Astrocyte (in vitro differentiated cells and primary cell): ENCODE measurements at regions not wholly inside any gene's neighbourhood (a gene's known extent, or its start where the extent isn't known, plus 50 kb on each side); places are given as distances from the start of the nearest gene placed in this dataset.

Source experiments
- DNase-seq: peaks from one replicate; pipeline ENCODE4 v3.0.0-alpha.2; 2010; ENCODE audit warnings: low read depth
- FAIRE-seq: peaks from 2 replicates; lab custom pipeline; 2011; peaks lifted over from hg19 to GRCh38; lab: Jason Lieb, UNC
- H2AFZ ChIP-seq: 2 replicates; pipeline ENCODE4 v1.6.0; 2012; ENCODE audit warnings: low read depth, low read length, inconsistent platforms
- H3K27ac ChIP-seq: 2 replicates; pipeline ENCODE4 v1.5.1; 2011; ENCODE audit warnings: low read depth, low read length, inconsistent platforms
- H3K27me3 ChIP-seq: 2 replicates; pipeline ENCODE4 v1.6.0; 2011; ENCODE audit warnings: low read length, inconsistent platforms; ENCODE audit not compliant: insufficient read depth
- H3K36me3 ChIP-seq: 2 replicates; pipeline ENCODE4 v1.5.1; 2011; ENCODE audit warnings: low read length, inconsistent platforms; ENCODE audit not compliant: insufficient read depth
- H3K4me1 ChIP-seq: 2 replicates; pipeline ENCODE4 v1.5.1; 2011; ENCODE audit warnings: low read length, inconsistent platforms; ENCODE audit not compliant: insufficient read depth
- H3K4me2 ChIP-seq: 2 replicates; pipeline ENCODE4 v1.6.0; 2012; ENCODE audit warnings: low read length, inconsistent platforms
- H3K4me3 ChIP-seq: 2 replicates; pipeline ENCODE4 v1.5.1; 2011; ENCODE audit warnings: low read depth, mild to moderate bottlenecking, low read length, inconsistent platforms; ENCODE audit not compliant: insufficient read depth
- H3K79me2 ChIP-seq: 2 replicates; pipeline ENCODE4 v1.6.0; 2012; ENCODE audit warnings: mild to moderate bottlenecking, low read length, inconsistent platforms; ENCODE audit not compliant: insufficient read depth
- H3K9ac ChIP-seq: 2 replicates; pipeline ENCODE4 v1.6.0; 2012; ENCODE audit warnings: mild to moderate bottlenecking, low read length, inconsistent platforms
- H3K9me3 ChIP-seq: 2 replicates; pipeline ENCODE4 v1.5.1; 2012; ENCODE audit warnings: low read depth, mild to moderate bottlenecking, low read length, inconsistent platforms; ENCODE audit not compliant: insufficient read depth
- H4K20me1 ChIP-seq: 2 replicates; pipeline ENCODE4 v1.6.0; 2012; ENCODE audit warnings: low read length, inconsistent platforms; ENCODE audit not compliant: insufficient read depth
- H3K27ac Mint-ChIP-seq: one replicate; pipeline ENCODE4 v1.8.0; 2021; ENCODE audit warnings: mild to moderate bottlenecking, mixed read lengths; ENCODE audit not compliant: unreplicated experiment
- H3K27me3 Mint-ChIP-seq: one replicate; pipeline ENCODE4 v1.8.0; 2021; ENCODE audit warnings: low read depth, mixed read lengths; ENCODE audit not compliant: unreplicated experiment
- H3K36me3 Mint-ChIP-seq: one replicate; pipeline ENCODE4 v1.8.0; 2021; ENCODE audit warnings: low read depth, mixed read lengths; ENCODE audit not compliant: unreplicated experiment
- H3K4me1 Mint-ChIP-seq: one replicate; pipeline ENCODE4 v1.8.0; 2021; ENCODE audit warnings: low read depth, mixed read lengths; ENCODE audit not compliant: unreplicated experiment
- H3K4me3 Mint-ChIP-seq: one replicate; pipeline ENCODE4 v1.8.0; 2021; ENCODE audit warnings: mild to moderate bottlenecking, moderate library complexity, mixed read lengths; ENCODE audit not compliant: unreplicated experiment
- H3K9me3 Mint-ChIP-seq: one replicate; pipeline ENCODE4 v1.8.0; 2021; ENCODE audit warnings: mild to moderate bottlenecking, mixed read lengths; ENCODE audit not compliant: unreplicated experiment
- EZH2 ChIP-seq: IDR thresholded peaks from 2 replicates; pipeline ENCODE4 v1.6.1; 2012; ENCODE audit warnings: mild to moderate bottlenecking, low read length, inconsistent platforms; ENCODE audit not compliant: insufficient read depth
- TF ChIP-seq, protein P1 (sequence below): IDR thresholded peaks from 2 replicates; pipeline ENCODE4 v1.5.1; 2011; ENCODE audit warnings: low read depth, mild to moderate bottlenecking, inconsistent platforms, low read length, moderate library complexity; ENCODE audit not compliant: insufficient read depth

DNA sequence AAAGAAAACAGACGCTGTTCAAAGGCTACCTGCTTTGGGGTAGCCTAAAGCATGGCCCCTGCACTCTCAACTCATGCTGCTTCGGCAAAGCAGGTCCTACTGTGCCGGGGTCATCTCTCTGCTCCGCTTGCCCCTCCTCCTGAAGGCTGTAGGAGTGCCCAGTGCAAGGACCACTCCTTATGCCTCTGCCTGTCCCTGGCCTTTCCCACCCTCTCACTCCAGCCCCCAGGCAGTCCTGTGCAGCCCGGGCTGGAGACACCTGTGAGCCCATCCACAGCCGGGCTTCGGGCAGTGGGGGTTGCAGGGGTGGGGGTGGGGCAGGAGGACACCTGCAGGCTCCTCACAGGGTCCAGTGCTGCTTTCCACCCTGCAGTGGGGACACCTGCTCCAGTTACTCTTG, 69.1 kb downstream of the ACKR3 start:
- no peak overlapping the region for H3K4me2 ChIP-seq
- peaks cover 11% of the 10 kb centered on the region for H3K9me3 ChIP-seq
- Mint-ChIP-seq H3K4me1 (peaks cover 14% of the 10 kb centered on the region), H3K27ac (no peak overlapping the region), H3K36me3 (peaks cover 5% of the 10 kb centered on the region), H3K27me3 (peaks cover 4% of the 10 kb centered on the region), H3K9me3 (peaks cover 41% of the 10 kb centered on the region), H3K4me3 (no peak overlapping the region)
- H3K36me3 ChIP-seq = no peaks in the 10 kb centered on the region
- H3K4me3 ChIP-seq = no peak overlapping the region
- DNase-seq = no peak
- no peak overlapping the region for H2AFZ ChIP-seq
- H3K27me3 ChIP-seq = no peaks in the 10 kb centered on the region
- no peak overlapping the region for H3K9ac ChIP-seq
- H3K27ac ChIP-seq = no peak overlapping the region
- no peak for TF ChIP-seq EZH2
- TF ChIP-seq, protein P1, sequence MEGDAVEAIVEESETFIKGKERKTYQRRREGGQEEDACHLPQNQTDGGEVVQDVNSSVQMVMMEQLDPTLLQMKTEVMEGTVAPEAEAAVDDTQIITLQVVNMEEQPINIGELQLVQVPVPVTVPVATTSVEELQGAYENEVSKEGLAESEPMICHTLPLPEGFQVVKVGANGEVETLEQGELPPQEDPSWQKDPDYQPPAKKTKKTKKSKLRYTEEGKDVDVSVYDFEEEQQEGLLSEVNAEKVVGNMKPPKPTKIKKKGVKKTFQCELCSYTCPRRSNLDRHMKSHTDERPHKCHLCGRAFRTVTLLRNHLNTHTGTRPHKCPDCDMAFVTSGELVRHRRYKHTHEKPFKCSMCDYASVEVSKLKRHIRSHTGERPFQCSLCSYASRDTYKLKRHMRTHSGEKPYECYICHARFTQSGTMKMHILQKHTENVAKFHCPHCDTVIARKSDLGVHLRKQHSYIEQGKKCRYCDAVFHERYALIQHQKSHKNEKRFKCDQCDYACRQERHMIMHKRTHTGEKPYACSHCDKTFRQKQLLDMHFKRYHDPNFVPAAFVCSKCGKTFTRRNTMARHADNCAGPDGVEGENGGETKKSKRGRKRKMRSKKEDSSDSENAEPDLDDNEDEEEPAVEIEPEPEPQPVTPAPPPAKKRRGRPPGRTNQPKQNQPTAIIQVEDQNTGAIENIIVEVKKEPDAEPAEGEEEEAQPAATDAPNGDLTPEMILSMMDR = no peak
- H3K79me2 ChIP-seq = no peaks in the 10 kb centered on the region
- H3K4me1 ChIP-seq = peaks cover 15% of the 10 kb centered on the region
- no peak for FAIRE-seq
- no peaks in the 10 kb centered on the region for H4K20me1 ChIP-seq

- peaks cover 2% of the 10 kb centered on the region for H3K27me3 Mint-ChIP-seq
- H3K4me3 Mint-ChIP-seq = no peak overlapping the region
- Histone ChIP-seq H3K9me3 (peaks cover 18% of the 10 kb centered on the region), H3K4me1 (peaks cover 15% of the 10 kb centered on the region), H3K4me3 (no peak overlapping the region), H3K4me2 (no peak overlapping the region), H3K36me3 (no peaks in the 10 kb centered on the region), H3K27me3 (no peaks in the 10 kb centered on the region), H3K27ac (no peak overlapping the region), H2AFZ (no peak overlapping the region), H3K79me2 (no peaks in the 10 kb centered on the region), H4K20me1 (no peaks in the 10 kb centered on the region), H3K9ac (no peak overlapping the region)
- no peak for DNase-seq
- no peak for FAIRE-seq
- TF ChIP-seq EZH2 = no peak
- TF ChIP-seq, protein P1 = no peak
- H3K4me1 Mint-ChIP-seq = peaks cover 14% of the 10 kb centered on the region
- peaks cover 5% of the 10 kb centered on the region for H3K36me3 Mint-ChIP-seq
- peaks cover 46% of the 10 kb centered on the region for H3K9me3 Mint-ChIP-seq
- no peak overlapping the region for H3K27ac Mint-ChIP-seq
Measured at GRCh38 chr2:236639461-236640235, 70.0 kb downstream of the ACKR3 start.
